ENCODE measurements at regions not wholly inside any gene's neighbourhood (a gene's known extent, or its start where the extent isn't known, plus 50 kb on each side); places are given as distances from the start of the nearest gene placed in this dataset.
"Not testable (repeated sequence)": the region's sequence is repeated elsewhere in the genome, so short reads cannot be mapped to it uniquely, and the experiment has no call there.

DNA sequence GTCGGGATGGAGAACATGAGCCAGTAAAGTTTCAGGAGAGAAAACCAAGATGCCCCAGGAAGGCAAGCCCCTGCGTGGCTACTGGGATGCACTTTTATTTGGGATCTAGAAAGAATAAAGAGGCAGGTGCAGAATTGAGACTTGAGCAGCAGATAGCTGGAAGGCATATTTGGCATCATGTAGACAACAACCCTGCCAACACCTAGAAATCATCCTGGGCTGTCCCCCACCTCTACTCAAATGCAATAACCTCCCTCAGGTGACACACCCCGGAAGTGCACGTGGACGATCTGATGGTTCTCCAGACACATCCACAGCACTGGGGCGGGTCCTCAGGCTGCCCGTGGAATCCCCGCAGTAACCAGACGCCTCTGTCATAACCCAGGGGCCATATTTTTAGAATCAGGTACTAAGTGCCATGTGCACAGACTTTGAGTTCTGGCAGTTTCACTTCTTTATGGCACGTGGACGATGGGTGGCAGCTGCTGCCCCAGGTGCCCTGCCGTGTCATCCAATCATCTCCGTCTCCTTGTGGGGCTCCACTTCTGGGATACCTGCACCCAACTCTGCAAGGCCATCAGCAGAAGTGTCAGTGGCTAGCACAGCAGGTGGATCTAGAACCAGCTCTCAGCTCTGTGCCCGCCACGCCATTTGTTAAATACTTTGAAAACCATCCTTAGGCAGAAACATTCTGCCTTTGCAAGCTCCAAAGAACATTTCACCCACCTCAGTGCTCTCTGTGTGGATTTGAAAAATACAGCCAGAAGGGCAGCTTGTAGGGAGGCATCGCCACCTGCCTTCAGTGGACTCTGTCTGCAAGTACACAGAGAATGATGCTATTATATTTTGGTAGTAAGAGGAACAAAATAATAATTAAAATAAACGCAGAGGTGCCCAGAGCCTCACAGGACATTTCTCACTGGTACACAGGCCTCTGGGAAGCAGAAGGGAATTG lies 771.7 kb upstream of the TMEM132C start:
- in situ Hi-C loops (cut with MboI; ENCODE audit: low pct_unique_long_range_greater_than_20kb, low sequenced_read_pairs, unreplicated experiment): no loop called here
- DNase-seq (ENCODE audit: low spot score): no peak

DNA sequence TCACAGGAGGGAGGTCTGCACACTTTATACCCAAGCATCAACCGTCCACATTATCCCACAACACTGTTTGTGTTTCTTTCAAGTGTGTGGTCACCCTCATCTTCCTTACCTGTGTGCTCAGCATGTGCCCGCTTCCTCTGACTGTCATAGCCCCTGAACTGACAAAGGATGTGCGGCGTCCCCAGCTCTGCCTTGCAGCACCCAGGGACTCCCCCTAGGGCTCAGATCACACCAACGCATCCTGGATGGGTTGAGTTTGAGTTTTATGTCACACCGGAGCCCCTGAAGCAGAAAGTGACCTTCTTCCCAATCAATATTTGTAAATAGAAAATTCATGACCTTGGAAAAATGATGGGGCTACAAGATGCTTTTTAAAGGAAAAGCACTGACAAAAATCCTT lies 770.7 kb upstream of the TMEM132C start:
- no peak for DNase-seq (ENCODE audit: low spot score)
- in situ Hi-C loops (cut with MboI; ENCODE audit: low pct_unique_long_range_greater_than_20kb, low sequenced_read_pairs, unreplicated experiment): no loop called here
- TF ChIP-seq, protein P1, sequence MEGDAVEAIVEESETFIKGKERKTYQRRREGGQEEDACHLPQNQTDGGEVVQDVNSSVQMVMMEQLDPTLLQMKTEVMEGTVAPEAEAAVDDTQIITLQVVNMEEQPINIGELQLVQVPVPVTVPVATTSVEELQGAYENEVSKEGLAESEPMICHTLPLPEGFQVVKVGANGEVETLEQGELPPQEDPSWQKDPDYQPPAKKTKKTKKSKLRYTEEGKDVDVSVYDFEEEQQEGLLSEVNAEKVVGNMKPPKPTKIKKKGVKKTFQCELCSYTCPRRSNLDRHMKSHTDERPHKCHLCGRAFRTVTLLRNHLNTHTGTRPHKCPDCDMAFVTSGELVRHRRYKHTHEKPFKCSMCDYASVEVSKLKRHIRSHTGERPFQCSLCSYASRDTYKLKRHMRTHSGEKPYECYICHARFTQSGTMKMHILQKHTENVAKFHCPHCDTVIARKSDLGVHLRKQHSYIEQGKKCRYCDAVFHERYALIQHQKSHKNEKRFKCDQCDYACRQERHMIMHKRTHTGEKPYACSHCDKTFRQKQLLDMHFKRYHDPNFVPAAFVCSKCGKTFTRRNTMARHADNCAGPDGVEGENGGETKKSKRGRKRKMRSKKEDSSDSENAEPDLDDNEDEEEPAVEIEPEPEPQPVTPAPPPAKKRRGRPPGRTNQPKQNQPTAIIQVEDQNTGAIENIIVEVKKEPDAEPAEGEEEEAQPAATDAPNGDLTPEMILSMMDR (IDR thresholded peaks at IDR 0.05; ENCODE audit: extremely low read depth, insufficient read depth, missing control alignments): no peak

More for the DNA sequence above, 771.7 kb upstream of the TMEM132C start:
- TF ChIP-seq, protein P1 (IDR thresholded peaks at IDR 0.05; ENCODE audit: extremely low read depth, insufficient read depth, missing control alignments): no peak

- TF ChIP-seq, protein P1 (IDR thresholded peaks at IDR 0.05; ENCODE audit: extremely low read depth, insufficient read depth, missing control alignments): no peak
These were observed 766.4 kb upstream of the TMEM132C start for GRCh38 chr12:127500512-127501035.

GRCh38 chr12:127501916-127502315 lies 765.1 kb upstream of the TMEM132C start:
- DNase-seq (ENCODE audit: low spot score): no peak
- TF ChIP-seq, protein P1 (IDR thresholded peaks at IDR 0.05; ENCODE audit: extremely low read depth, insufficient read depth, missing control alignments): no peak
- in situ Hi-C loops (cut with MboI; ENCODE audit: low pct_unique_long_range_greater_than_20kb, low sequenced_read_pairs, unreplicated experiment): no loop called here

More at GRCh38 chr12:127500512-127501035, 766.4 kb upstream of the TMEM132C start:
- in situ Hi-C loops (cut with MboI; ENCODE audit: low pct_unique_long_range_greater_than_20kb, low sequenced_read_pairs, unreplicated experiment): no loop called here
- no peak for DNase-seq (ENCODE audit: low spot score)

DNA sequence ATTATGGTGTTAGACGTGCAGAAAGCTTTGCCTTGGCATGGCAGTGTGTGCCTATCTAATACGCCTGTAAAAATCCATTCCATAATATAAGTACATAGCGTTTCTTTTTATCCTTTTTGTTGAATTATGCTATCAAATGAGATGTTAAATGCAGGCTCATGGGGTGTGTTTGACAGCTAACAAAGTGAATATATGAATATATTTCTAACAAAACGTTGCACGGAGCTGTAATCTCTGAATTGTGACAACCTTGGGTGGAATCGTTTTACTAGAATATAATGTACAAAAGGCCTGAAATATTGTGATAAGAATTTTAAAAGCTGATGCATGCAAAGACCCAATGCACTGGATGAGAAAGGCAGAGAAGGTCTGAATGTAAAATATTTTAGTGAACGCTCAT lies 763.7 kb upstream of the TMEM132C start:
- no peak for DNase-seq (ENCODE audit: low spot score)
- in situ Hi-C loops (cut with MboI; ENCODE audit: low pct_unique_long_range_greater_than_20kb, low sequenced_read_pairs, unreplicated experiment): no loop called here
- TF ChIP-seq, protein P1 (IDR thresholded peaks at IDR 0.05; ENCODE audit: extremely low read depth, insufficient read depth, missing control alignments): no peak

DNA sequence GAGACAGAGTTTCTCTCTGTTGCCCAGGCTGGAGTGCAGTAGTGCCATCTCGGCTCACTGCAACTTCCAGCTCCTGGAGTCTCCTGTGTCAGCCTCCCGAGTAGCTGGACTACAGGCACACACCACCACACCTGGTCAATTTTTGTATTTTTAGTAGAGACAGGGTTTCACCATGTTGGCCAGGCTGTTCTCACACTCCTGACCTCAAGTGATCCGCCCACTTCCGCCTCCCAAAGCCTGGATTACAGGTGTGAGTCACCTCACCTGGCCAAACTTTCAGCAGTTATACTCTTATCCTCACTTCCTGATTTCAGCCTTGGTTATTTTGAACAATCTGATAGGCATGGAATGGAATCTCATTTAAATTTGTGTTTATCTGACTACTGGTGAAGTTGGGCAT lies 763.0 kb upstream of the TMEM132C start:
- in situ Hi-C loops (cut with MboI; ENCODE audit: low pct_unique_long_range_greater_than_20kb, low sequenced_read_pairs, unreplicated experiment); DNase-seq (ENCODE audit: low spot score): not testable (repeated sequence)

DNA sequence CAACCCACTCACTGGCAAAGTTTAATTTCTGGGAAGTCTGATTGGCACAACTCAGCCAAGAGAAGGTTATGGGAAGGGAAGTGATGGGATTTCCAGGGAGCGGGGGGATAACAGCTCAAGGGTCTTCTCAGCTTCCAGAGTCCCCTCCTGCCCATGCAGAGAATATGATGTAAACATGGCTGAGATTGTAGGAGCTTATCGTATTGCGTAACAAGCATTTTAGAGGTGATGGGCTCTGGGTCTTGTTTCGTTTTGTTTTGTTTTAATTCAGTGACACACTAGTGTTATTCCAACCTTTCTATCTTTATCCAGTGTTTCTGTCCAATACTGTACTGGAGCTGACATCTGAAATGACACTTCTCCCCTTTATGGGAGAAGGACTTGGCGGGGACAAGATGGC lies 762.1 kb upstream of the TMEM132C start:
- DNase-seq (ENCODE audit: low spot score): no peak
- in situ Hi-C loops (cut with MboI; ENCODE audit: low pct_unique_long_range_greater_than_20kb, low sequenced_read_pairs, unreplicated experiment): no loop called here
- TF ChIP-seq, protein P1 (IDR thresholded peaks at IDR 0.05; ENCODE audit: extremely low read depth, insufficient read depth, missing control alignments): no peak

Measured in GM13977 (cell line).